ENCODE measurements at regions not wholly inside any gene's neighbourhood (a gene's known extent, or its start where the extent isn't known, plus 50 kb on each side); places are given as distances from the start of the nearest gene placed in this dataset.

- DNase-seq (ENCODE audit: extremely low read depth in 1 of 11, low read depth in 9 of 11, low spot score in 4 of 11): no peak
Observed at GRCh38 chr6:138550346-138550767, 51.1 kb upstream of the NHSL1 start.

GRCh38 chr6:138554146-138554545, 54.9 kb upstream of the NHSL1 start:
- DNase-seq (ENCODE audit: extremely low read depth in 1 of 11, low read depth in 9 of 11, low spot score in 4 of 11): no peak

GRCh38 chr6:138555421-138555988, 56.2 kb upstream of the NHSL1 start:
- no peak for DNase-seq (ENCODE audit: extremely low read depth in 1 of 11, low read depth in 9 of 11, low spot score in 4 of 11)

GRCh38 chr6:138557147-138557546, 57.9 kb upstream of the NHSL1 start:
- no peak for DNase-seq (ENCODE audit: extremely low read depth in 1 of 11, low read depth in 9 of 11, low spot score in 4 of 11)

GRCh38 chr6:138559143-138559542, 59.8 kb upstream of the NHSL1 start:
- no peak for DNase-seq (ENCODE audit: extremely low read depth in 1 of 11, low read depth in 9 of 11, low spot score in 4 of 11)

- DNase-seq (ENCODE audit: extremely low read depth in 1 of 11, low read depth in 9 of 11, low spot score in 4 of 11): no peak
Observed at GRCh38 chr6:138560130-138560860, 61.0 kb upstream of the NHSL1 start.

GRCh38 chr6:138562691-138563090, 63.4 kb upstream of the NHSL1 start:
- DNase-seq (ENCODE audit: extremely low read depth in 1 of 11, low read depth in 9 of 11, low spot score in 4 of 11): no peak

- DNase-seq (ENCODE audit: extremely low read depth in 1 of 11, low read depth in 9 of 11, low spot score in 4 of 11): no peak
Observed at GRCh38 chr6:138563231-138563630, 63.9 kb upstream of the NHSL1 start.

GRCh38 chr6:138563650-138564049, 64.4 kb upstream of the NHSL1 start:
- no peak for DNase-seq (ENCODE audit: extremely low read depth in 1 of 11, low read depth in 9 of 11, low spot score in 4 of 11)

GRCh38 chr6:138564170-138564721, 65.0 kb upstream of the NHSL1 start:
- no peak for DNase-seq (ENCODE audit: extremely low read depth in 1 of 11, low read depth in 9 of 11, low spot score in 4 of 11)

- no peak for DNase-seq (ENCODE audit: extremely low read depth in 1 of 11, low read depth in 9 of 11, low spot score in 4 of 11)
Observed at GRCh38 chr6:138567052-138567451, 67.8 kb upstream of the NHSL1 start.

- no peak for DNase-seq (ENCODE audit: extremely low read depth in 1 of 11, low read depth in 9 of 11, low spot score in 4 of 11)
Observed at GRCh38 chr6:138568997-138569396, 69.7 kb upstream of the NHSL1 start.

- no peak for DNase-seq (ENCODE audit: extremely low read depth in 1 of 11, low read depth in 9 of 11, low spot score in 4 of 11)
Observed at GRCh38 chr6:138569554-138569953, 70.3 kb upstream of the NHSL1 start.

- no peak for DNase-seq (ENCODE audit: extremely low read depth in 1 of 11, low read depth in 9 of 11, low spot score in 4 of 11)
Observed at GRCh38 chr6:138569970-138570724, 70.9 kb upstream of the NHSL1 start.

GRCh38 chr6:138570725-138571029, 71.4 kb upstream of the NHSL1 start:
- no peak for DNase-seq (ENCODE audit: extremely low read depth in 1 of 11, low read depth in 9 of 11, low spot score in 4 of 11)

- DNase-seq (ENCODE audit: extremely low read depth in 1 of 11, low read depth in 9 of 11, low spot score in 4 of 11): no peak
Observed at GRCh38 chr6:138571181-138571580, 71.9 kb upstream of the NHSL1 start.

GRCh38 chr6:138571585-138572166, 72.4 kb upstream of the NHSL1 start:
- no peak for DNase-seq (ENCODE audit: extremely low read depth in 1 of 11, low read depth in 9 of 11, low spot score in 4 of 11)

- DNase-seq (ENCODE audit: extremely low read depth in 1 of 11, low read depth in 9 of 11, low spot score in 4 of 11): peak in 10 of 11 donors; percentile 54 to 83 (median 69)
Observed at GRCh38 chr6:138572167-138572875, 73.0 kb upstream of the NHSL1 start.

GRCh38 chr6:138572885-138573284, 73.6 kb upstream of the NHSL1 start:
- DNase-seq (ENCODE audit: extremely low read depth in 1 of 11, low read depth in 9 of 11, low spot score in 4 of 11): no peak

Measured in renal cortex interstitium (tissue), 11 donors.